SH-SY5Y (cell line): ENCODE measurements at regions not wholly inside any gene's neighbourhood (a gene's known extent, or its start where the extent isn't known, plus 50 kb on each side); places are given as distances from the start of the nearest gene placed in this dataset.

Experiments used
- GATA2 ChIP-seq: IDR thresholded peaks from 2 replicates; pipeline ENCODE4 v1.6.1; 2011; ENCODE audit warnings: mild to moderate bottlenecking, low read depth, low read length
- GATA3 ChIP-seq: IDR thresholded peaks from 2 replicates; pipeline ENCODE4 v1.6.1; 2011; ENCODE audit warnings: low read depth, mild to moderate bottlenecking, low read length, moderate library complexity

- TF ChIP-seq GATA2 (no peak), GATA3 (no peak)
Measured at GRCh38 chr3:74789111-74789510, 174.7 kb upstream of the CNTN3 start.
